Muscle of leg (tissue), 3 donors: ENCODE measurements at regions not wholly inside any gene's neighbourhood (a gene's known extent, or its start where the extent isn't known, plus 50 kb on each side); places are given as distances from the start of the nearest gene placed in this dataset.
"Not testable (repeated sequence)": the region's sequence is repeated elsewhere in the genome, so short reads cannot be mapped to it uniquely, and the experiment has no call there.

Experiments used
- DNase-seq: peaks from one replicate; pipeline ENCODE4 v3.0.0; 2013
- H3K27ac ChIP-seq: one replicate; pipeline ENCODE4 v1.5.1; 2013; ENCODE audit warnings: mild to moderate bottlenecking, low read length, control low read depth
- H3K27me3 ChIP-seq: one replicate; pipeline ENCODE4 v1.6.1; 2013; ENCODE audit warnings: low read length; ENCODE audit not compliant: control insufficient read depth, insufficient read depth
- H3K36me3 ChIP-seq: one replicate; pipeline ENCODE4 v1.6.1; 2013; ENCODE audit warnings: low read length; ENCODE audit not compliant: control insufficient read depth, insufficient read depth
- H3K4me1 ChIP-seq: one replicate; pipeline ENCODE4 v1.6.1; 2013; ENCODE audit warnings: low read length; ENCODE audit not compliant: control insufficient read depth, insufficient read depth
- H3K4me3 ChIP-seq: one replicate; pipeline ENCODE4 v1.5.1; 2013; ENCODE audit warnings: low read length, control low read depth
- H3K9me3 ChIP-seq: replicated peaks from 2 replicates; pipeline ENCODE4 v1.6.1; 2013; ENCODE audit warnings: low read depth, low read length; ENCODE audit not compliant: control insufficient read depth
- WGBS: methylation state at CpG from one replicate; pipeline ENCODE4 v1.1.5; 2013; ENCODE audit warnings: missing lambda C conversion rate; ENCODE audit not compliant: insufficient coverage; 5-methylcytosine and 5-hydroxymethylcytosine counted together

GRCh38 chr2:143840194-143840593, 679.7 kb downstream of the ZEB2 start:
- no peaks in the 10 kb centered on the region for H3K27me3 ChIP-seq
- no peaks in the 10 kb centered on the region for H3K9me3 ChIP-seq
- peaks cover 2% of the 10 kb centered on the region for H3K4me1 ChIP-seq
- no peak for DNase-seq
- no peak overlapping the region for H3K27ac ChIP-seq
- no peak overlapping the region for H3K4me3 ChIP-seq
- no peaks in the 10 kb centered on the region for H3K36me3 ChIP-seq
- no CpG with 5 or more reads among the region's 2 CpGs for WGBS

GRCh38 chr2:143839456-143839855, 680.5 kb downstream of the ZEB2 start:
- no peaks in the 10 kb centered on the region for H3K9me3 ChIP-seq
- no CpG with 5 or more reads among the region's 2 CpGs for WGBS
- H3K36me3 ChIP-seq = no peaks in the 10 kb centered on the region

GRCh38 chr2:143837055-143837454, 682.9 kb downstream of the ZEB2 start:
- H3K27ac ChIP-seq, H3K9me3 ChIP-seq, H3K36me3 ChIP-seq, H3K27me3 ChIP-seq, H3K4me3 ChIP-seq, H3K4me1 ChIP-seq, DNase-seq: not testable (repeated sequence)

More at GRCh38 chr2:143839456-143839855, 680.5 kb downstream of the ZEB2 start:
- H3K4me3 ChIP-seq = no peak overlapping the region
- H3K27ac ChIP-seq = no peak overlapping the region
- no peak for DNase-seq
- peaks cover 2% of the 10 kb centered on the region for H3K4me1 ChIP-seq
- no peaks in the 10 kb centered on the region for H3K27me3 ChIP-seq

- peaks cover 2% of the 10 kb centered on the region for H3K4me1 ChIP-seq
- H3K9me3 ChIP-seq = no peaks in the 10 kb centered on the region
- no CpG with 5 or more reads among the region's 2 CpGs for WGBS
- H3K4me3 ChIP-seq = no peak overlapping the region
- no peaks in the 10 kb centered on the region for H3K27me3 ChIP-seq
- H3K27ac ChIP-seq = no peak overlapping the region
- DNase-seq = no peak
- H3K36me3 ChIP-seq = no peaks in the 10 kb centered on the region
Observed at GRCh38 chr2:143835481-143835880, 684.4 kb downstream of the ZEB2 start.

GRCh38 chr2:143833015-143833660, 686.8 kb downstream of the ZEB2 start:
- no peaks in the 10 kb centered on the region for H3K27me3 ChIP-seq
- no peaks in the 10 kb centered on the region for H3K36me3 ChIP-seq
- DNase-seq = no peak
- H3K4me3 ChIP-seq = no peak overlapping the region
- WGBS = 70% methylated on average over 2 of the region's 10 CpGs
- no peak overlapping the region for H3K27ac ChIP-seq
- H3K4me1 ChIP-seq = peaks cover 2% of the 10 kb centered on the region
- H3K9me3 ChIP-seq = no peaks in the 10 kb centered on the region

GRCh38 chr2:143830476-143830875, 689.4 kb downstream of the ZEB2 start:
- no peaks in the 10 kb centered on the region for H3K9me3 ChIP-seq
- no peak for DNase-seq
- H3K4me3 ChIP-seq = no peak overlapping the region

GRCh38 chr2:143828763-143829537, 691.0 kb downstream of the ZEB2 start:
- 80% methylated on average over 1 of the region's 3 CpGs for WGBS
- Histone ChIP-seq H3K27ac (no peak overlapping the region), H3K4me3 (no peak overlapping the region), H3K9me3 (no peaks in the 10 kb centered on the region), H3K27me3 (no peaks in the 10 kb centered on the region), H3K4me1 (peaks cover 10% of the 10 kb centered on the region), H3K36me3 (no peaks in the 10 kb centered on the region)
- no peak for DNase-seq

More at GRCh38 chr2:143830476-143830875, 689.4 kb downstream of the ZEB2 start:
- Histone ChIP-seq H3K4me1 (peaks cover 2% of the 10 kb centered on the region), H3K27ac (no peak overlapping the region), H3K36me3 (no peaks in the 10 kb centered on the region), H3K27me3 (no peaks in the 10 kb centered on the region)

- H3K9me3 ChIP-seq = no peaks in the 10 kb centered on the region
- H3K27ac ChIP-seq = peak overlapping the region; percentile 85
- H3K4me1 ChIP-seq = peaks cover 18% of the 10 kb centered on the region
- H3K36me3 ChIP-seq = no peaks in the 10 kb centered on the region
- no CpG with 5 or more reads among the region's 3 CpGs for WGBS
- no peak for DNase-seq
- H3K4me3 ChIP-seq = no peak overlapping the region
- H3K27me3 ChIP-seq = no peaks in the 10 kb centered on the region
Observed at GRCh38 chr2:143824791-143825190, 695.1 kb downstream of the ZEB2 start.

GRCh38 chr2:143823876-143824275, 694.7 kb downstream of the ARHGAP15 start:
- Histone ChIP-seq H3K4me1 (peaks cover 21% of the 10 kb centered on the region), H3K27me3 (no peaks in the 10 kb centered on the region), H3K4me3 (no peak overlapping the region), H3K36me3 (no peaks in the 10 kb centered on the region), H3K9me3 (no peaks in the 10 kb centered on the region), H3K27ac (peak overlapping the region; percentile 85)
- WGBS = no CpG with 5 or more reads among the region's 2 CpGs
- peak; percentile 83 for DNase-seq

- no CpG with 5 or more reads among the region's 2 CpGs for WGBS
- H3K27me3 ChIP-seq = no peaks in the 10 kb centered on the region
- no peaks in the 10 kb centered on the region for H3K9me3 ChIP-seq
- peak overlapping the region; percentile 85 for H3K27ac ChIP-seq
- peak; percentile 85 for DNase-seq
- no peaks in the 10 kb centered on the region for H3K36me3 ChIP-seq
- peaks cover 20% of the 10 kb centered on the region for H3K4me1 ChIP-seq
- H3K4me3 ChIP-seq = no peak overlapping the region
Observed at GRCh38 chr2:143823296-143823695, 694.1 kb downstream of the ARHGAP15 start.
